ENCODE measurements at regions not wholly inside any gene's neighbourhood (a gene's known extent, or its start where the extent isn't known, plus 50 kb on each side); places are given as distances from the start of the nearest gene placed in this dataset.
"Not testable (repeated sequence)": the region's sequence is repeated elsewhere in the genome, so short reads cannot be mapped to it uniquely, and the experiment has no call there.

DNA sequence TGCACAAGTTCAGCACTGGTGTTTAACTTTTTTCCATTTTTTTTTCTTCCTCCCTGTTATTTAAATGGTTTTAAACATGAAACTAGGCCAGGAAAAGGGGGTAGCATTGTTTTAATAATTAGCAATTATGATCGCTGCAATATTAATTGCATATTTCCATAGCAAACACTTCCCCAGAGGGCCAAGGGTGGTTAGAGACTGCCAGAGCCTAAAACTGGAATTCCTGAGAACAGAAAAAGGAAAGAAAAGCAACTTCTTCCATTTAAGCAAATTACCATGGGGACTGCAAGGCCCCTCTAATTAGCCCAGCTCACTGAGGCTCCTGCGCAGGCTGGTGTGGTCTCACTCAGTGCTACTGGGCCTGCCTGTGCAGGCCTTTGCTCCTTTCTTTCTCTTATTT lies 201.5 kb downstream of the SMAD2 start:
- no peak for DNase-seq (ENCODE audit: low spot score)

DNA sequence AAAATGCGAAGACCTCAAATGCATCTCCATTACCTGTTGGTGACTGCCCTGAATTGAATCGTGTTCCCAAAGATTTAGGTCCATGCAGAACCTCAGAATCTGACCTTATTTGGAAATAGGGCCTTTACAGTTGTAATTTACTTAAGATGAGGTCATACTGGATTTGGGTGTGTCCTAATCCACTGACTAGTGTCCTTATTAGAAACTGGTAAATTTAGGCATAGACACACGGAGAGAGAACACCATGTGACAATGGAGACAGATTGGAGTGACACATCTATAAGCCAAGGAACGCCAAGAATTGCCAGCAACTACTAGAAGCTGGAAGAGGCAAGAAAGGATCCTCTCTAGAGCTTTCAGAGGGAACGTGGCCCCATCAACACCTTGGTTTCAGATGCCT lies 203.1 kb downstream of the SMAD2 start:
- DNase-seq (ENCODE audit: low spot score), result no peak

DNA sequence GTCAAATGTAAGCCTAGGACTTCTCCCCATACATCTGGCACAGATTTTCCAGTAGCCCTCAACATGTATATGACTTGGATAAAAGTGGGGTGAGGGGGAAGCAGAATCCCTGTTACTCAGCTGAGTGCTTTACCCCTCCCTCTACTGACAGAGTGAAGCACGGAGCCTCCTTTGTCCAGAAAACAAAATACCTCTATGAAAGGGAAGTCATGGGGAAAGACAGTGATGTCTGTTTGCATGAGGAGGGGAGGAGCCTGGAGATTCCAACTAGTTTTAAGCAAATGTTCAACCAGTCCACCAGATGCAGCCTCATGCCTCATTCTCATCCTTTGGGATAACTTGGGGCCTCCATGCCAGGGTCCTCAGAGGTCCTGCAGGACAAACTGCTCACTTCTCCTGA lies 203.9 kb downstream of the SMAD2 start:
- no peak for DNase-seq (ENCODE audit: low spot score)

DNA sequence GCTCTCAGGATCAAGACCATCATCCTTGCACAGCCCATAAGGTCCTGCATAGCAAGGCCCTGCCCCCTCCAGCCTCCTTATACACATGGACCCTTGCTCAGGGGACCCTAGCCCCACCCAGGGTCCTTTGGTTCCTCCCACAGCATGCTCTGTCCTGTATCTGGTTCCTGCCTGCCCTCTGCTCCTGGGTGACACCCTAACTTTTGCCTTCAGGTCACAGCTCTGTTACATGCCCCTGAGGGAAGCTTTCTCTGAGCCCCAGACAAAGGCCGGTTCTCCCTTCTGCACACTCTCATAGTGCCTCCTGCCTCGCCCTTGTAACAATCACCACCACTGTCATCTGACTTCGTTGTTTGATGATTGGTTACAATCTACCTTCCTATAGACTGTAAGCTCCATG lies 204.8 kb downstream of the SMAD2 start:
- DNase-seq (ENCODE audit: low spot score), result no peak

DNA sequence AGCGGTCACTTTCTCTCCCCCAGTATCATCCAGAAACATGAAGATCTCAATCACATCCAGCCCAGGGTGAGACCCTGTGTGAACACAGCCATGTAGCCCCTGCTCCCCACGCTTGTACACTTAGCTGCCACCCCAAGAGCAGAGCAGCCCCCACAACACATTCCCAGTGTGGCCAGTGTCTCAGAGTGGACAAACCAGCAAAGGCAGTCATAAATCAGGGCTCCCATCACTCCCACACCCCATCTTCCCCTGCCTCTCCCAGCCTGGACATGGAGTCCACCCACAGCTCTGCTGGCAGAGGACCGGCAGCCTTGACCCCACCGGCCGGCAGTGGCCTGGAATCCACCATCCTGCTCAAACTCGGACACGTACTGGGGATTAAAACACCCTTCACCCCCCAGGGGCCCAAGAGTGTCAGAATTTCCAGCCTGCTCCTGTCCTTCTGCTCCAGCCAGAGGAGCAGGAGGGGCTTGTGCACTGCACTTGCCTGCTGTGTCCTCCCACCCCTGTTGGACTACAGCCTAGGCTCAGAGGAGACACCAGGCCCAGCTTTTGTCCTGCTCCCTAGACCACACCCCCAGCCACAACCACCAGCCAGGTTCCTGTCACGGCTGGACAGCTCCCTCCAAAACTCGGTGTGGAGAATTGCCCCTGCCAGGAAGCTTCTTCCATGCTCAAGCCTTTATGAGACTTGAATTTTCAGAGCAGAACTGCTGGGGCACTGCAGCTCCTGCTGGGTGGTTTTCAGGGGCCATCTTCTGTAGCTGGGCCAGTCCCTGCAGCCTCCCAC lies 206.1 kb downstream of the SMAD2 start:
- DNase-seq (ENCODE audit: low spot score), result no peak

DNA sequence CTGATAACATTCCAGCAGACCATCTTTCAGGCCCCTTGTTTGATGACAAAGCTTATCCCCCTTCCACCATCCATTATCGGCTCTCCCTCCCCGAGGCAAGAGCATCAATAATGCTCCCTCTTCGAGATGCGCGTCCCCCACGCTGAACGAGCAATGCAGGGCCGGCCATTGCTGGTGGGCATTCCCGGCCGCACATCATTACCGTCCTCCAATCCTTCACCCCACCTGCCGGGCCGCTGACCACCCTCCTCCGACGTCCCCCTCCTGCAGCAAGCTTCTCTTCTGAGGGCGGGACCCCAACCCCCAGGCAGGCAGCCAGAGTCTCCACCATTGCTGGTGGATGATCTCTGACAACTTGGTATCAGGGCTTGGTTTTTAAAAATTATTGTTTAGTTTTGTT lies 208.6 kb downstream of the SMAD2 start:
- DNase-seq (ENCODE audit: low spot score), result no peak

DNA sequence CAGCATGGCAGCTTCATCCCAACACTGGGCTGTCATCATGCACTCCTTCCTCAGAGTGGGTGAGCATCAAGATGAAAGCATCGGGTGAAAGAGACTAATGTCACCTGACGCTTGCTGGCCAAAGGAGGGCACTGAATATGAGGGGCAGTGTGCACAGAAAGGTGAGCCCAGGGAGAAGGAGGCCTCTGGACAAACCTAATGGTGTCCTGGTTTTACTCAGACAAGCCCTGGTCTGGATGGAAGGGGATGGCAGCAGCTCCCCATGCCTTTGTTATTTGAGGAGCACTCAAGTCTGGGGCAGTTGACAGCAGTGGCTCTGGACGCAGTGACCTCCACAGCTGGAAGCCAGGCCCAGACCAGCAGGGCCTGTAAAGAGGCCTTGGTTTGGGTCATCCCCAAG lies 209.7 kb downstream of the SMAD2 start:
- no peak for DNase-seq (ENCODE audit: low spot score)

DNA sequence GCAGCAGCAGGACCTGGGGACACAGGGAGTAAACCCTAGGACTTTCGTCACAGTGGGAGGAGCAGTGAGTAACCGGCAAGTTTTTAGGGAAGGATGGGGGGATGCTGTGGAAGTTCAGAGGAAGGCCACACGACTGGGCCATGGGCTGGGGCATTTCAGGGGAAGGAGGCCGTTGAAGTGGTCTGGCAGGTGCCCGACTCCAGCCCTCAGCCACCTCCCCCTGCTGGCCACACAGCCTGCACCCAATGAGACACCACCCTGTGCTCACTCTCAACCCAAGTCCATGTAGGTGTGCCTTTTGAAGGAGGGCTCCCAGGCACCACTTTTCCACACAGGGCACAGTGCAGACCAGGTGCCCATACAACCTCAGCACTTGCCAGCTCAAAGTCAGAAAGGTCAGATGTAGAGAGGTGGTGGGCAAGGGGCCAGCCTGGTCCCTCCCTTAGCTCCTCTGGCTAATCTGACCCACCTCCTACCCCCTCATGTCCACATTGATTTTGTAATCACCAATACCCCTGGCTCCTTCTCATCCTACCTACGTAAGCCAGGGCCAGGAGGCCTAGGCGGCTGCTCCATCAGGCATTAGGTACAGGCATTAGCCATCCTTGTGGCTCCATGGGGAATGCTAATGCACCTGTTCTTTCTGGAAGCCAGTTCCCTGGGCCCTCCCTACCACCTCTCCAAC lies 211.2 kb downstream of the SMAD2 start:
- DNase-seq (ENCODE audit: low spot score), result no peak

DNA sequence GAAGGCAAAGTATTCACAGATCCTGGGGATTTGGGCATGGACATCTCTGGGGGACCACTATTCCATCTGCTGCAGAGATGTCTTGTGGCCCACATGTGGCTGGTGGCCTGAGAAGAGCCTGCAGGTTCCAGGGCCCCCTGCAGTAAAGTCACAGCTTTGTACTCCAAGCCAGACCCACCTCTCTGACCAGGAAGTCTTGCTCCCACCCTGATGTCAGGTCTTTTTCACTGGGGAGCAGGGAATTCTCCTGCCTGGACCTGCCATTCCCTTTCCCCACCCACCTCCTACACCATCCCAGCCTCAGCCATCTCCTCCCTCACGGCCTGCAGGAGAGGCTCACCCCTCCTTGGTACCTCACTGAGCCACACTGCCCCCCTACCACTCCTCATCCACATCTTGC lies 211.8 kb downstream of the SMAD2 start:
- no peak for DNase-seq (ENCODE audit: low spot score)

DNA sequence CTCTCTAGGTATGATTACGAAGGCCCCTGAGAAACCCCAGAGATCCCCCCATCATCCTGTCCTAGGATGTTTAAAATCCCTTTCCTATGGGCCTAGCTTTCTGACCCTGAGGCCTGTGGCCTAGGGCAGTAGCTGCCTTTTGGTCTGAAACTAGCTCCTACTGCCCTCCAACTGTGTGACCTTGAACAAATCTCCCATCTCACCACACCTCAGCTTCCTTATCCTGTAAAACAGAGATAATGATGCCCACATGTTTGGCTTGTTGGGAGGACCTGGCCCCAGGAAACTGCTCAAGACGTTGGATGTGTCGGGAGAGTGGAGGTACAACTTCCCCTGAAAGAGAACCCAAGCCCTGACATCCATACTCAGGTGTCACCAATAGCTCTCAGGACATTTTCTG lies 213.2 kb downstream of the SMAD2 start:
- DNase-seq (ENCODE audit: low spot score), result no peak

DNA sequence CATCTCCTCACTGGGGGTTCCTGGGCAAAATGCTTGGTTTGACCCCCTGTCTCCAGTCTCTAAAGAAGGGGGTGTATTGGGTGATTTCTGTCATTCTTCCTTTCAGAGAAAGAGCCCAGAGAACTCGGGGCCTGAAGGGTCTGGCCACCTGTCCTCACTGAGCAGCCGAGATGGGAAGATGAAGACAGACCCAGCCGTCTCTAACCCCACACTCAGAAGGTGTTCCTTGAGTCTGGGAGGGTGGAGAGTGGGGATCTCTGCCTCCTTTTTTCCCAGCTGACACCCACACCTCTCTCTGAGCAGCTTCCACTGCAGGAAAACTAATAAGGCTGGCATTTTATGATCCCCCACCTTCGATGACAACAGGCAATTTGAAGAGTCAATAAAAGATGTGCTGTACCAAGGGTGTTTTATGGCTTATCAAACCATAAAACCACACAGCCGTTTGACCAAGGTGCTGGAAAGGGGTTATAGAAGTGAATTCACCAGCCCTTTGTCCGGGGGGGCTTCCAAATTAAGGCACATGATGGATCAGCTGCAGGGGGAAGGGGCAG lies 213.8 kb downstream of the SMAD2 start:
- DNase-seq (ENCODE audit: low spot score), result no peak

DNA sequence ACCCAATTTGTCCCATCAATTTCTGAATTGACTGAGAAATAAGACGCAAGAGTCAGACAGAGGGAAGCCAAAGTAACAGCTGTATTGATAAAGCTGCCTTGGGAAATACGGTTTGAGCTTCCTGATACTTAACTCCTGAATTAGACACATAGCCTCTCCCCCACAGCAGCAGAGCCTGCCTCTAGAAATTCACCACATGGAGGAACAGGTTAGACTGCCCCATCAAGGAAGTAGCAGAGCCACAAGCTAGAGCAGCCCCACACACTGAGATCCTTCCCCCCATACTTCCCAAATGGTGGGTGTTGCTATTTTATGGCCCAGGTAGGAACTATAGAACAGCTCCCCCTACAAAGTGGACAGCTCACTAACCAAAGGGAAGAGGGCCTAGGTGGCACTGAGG lies 220.0 kb downstream of the SMAD2 start:
- no peak for DNase-seq (ENCODE audit: low spot score)

DNA sequence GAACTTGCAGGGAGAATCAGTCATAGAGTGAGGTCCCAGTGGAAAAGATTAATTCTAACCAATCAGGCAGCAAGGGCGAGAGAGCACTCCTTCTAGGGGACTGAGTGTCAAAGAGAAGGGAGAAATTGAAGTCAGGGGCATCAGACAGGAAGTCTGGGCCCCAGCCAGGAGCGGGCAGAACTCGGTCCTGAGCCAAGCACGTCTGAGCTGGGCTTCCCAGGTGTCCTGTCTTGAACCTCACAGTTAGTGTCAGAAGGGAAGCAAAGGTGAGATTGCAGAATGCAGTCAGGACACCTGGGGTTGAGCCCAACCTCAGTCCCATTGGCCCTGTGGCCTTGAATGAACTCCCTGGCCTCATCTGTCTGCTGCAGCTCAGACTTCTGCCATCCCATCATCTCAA lies 220.9 kb downstream of the SMAD2 start:
- no peak for DNase-seq (ENCODE audit: low spot score)

DNA sequence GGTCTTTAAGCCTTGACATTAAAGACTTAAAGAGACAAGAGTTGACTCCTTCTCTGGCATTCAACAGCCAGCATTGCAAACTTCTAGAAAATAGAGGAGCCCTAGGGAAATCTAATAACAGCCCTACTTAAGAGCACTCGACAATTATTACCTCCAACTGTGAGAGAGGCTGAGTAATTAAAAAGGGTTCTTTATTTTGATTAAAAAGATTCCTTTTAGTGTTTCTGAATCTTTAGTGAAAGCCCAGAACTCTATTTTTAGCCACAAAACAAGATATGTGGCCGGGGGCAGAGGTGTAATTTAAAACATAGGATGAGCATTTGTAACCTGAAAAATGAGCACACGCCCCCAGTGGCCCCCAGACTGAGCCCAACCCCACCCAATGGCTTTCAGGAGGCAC lies 222.3 kb downstream of the SMAD2 start:
- DNase-seq (ENCODE audit: low spot score), result no peak

DNA sequence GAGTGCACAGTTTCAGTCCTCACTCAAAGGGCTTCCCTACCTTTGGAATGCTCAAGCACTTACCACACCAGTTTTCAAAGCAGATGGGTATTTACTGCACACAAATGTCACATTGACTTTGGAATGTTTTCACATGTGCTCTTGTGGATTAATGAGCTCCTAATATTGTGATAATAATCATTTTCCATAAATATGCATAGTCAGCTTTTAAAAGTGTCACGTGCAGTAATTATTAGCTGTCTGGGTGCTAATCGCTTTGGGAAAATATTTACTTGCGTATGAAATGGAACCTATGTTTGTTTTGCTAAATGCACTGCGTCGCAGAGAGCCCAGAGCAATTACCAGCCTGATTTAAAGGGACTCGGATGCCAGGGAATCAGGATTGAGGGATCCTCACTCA lies 229.3 kb downstream of the SMAD2 start:
- DNase-seq (ENCODE audit: low spot score), result no peak

DNA sequence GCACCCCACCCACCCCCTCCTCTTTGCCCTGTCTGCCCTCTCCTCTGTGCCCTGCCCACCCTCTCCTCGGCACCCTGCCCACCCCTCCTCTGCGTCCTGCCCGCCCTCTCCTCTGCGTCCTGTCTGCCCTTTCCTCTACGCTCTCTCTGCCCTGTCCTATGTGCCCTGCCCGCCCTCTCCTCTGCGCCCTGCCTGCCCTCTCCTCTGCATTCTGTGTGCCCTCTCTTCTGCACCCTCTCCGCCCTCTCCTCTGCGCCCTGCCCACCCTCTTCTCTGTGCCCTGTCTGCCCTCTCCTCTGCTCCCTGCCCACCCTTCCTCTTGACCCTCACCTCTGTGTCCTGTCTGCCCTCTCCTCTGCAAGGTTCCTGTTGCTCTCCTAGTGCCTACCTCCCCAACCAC lies 233.6 kb downstream of the SMAD2 start:
- no peak for DNase-seq (ENCODE audit: low spot score)

DNA sequence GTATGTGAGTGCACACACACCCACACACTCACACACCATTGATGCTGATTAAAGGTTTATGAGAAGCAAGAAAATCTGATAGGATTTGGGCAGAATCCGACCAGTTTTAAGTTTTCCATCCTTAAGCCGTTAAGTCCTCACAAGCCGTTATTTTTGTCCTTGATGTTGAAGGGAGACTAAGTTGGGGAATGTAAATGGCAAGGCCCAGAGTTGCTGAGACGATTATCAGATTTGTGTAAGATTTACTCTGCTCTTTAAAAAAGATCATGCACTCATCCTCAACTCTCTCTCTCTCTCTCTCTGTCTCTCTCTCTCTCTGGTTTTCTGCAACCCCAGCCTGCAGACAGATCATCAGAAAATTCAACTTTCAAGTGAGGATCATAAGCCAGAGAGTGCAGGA lies 238.8 kb downstream of the SMAD2 start:
- no peak for DNase-seq (ENCODE audit: low spot score)

DNA sequence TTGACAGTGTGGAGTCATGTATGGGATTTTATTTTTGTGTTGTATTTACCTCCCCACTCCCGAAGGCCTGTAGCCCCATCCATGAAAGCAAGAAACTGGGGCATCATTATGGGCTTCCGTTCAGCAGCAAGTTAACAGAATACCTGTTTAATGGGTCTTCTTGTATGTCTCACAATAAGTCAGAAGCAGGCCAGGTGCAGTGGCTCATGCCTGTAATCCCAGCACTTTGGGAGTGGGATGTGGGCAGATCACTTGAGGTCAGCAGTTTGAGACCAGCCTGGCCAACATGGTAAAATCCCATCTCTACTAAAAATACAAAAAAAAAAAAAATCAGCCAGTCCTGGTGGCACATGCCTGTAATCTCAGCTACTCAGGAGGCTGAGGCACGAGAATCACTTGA lies 239.7 kb downstream of the SMAD2 start:
- not testable (repeated sequence) for DNase-seq (ENCODE audit: low spot score)

DNA sequence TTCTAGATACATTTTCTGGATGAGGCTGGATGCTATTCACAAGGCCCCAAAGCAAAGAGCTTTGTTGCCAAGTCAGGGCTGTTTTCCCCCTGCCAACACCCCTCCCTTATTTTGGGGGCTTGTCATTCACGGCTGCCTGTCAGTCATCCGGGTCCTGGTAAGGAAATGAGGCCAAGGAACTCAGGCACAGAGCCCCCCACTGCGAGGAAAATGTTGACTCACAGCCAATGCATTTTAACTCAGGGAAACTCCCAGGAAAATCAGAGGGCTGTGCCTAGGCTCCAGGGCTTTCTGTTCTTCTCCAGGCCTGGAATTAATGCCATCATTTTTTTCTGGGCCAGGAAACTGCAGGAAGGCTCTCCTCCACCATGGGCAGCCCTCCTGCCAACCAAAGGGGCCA lies 241.1 kb downstream of the SMAD2 start:
- no peak for DNase-seq (ENCODE audit: low spot score)

DNA sequence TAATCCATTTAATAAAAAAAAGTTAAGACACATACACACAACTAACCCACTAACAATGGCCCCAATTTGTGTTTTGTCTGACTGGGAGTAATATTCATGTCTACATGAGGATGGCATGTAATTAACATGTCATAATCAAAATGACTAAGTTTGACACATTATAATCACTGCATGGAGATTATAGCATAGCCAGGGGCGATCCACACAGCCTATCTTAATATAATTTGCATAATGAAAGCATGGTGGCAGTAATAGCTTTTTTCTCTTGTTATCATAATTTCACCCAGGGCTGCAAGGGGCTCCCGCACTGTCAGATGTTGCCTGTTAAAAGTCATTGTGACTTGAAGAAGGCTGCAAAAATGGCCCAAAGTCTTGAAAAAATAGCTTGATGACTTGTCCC lies 243.7 kb downstream of the SMAD2 start:
- no peak for DNase-seq (ENCODE audit: low spot score)

DNA sequence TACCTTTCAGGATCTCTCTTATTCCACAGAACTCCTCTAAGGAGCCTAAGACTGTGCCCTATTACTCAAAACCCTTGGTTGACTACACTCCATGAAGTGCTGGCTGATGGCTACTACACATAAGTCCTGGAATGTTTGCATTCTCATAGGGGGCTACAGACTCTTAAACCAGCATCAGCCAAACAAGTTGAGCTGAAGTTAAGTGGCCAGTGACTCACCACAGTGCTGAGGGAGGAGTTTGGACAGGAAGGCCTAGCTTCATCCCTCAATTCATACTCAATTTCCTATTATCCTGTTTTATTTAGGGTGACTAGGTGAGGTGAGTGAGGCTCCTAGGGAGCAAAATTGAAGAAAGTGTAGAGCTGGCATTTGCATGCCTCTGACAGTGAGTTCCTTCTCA lies 246.7 kb downstream of the SMAD2 start:
- no peak for DNase-seq (ENCODE audit: low spot score)

DNA sequence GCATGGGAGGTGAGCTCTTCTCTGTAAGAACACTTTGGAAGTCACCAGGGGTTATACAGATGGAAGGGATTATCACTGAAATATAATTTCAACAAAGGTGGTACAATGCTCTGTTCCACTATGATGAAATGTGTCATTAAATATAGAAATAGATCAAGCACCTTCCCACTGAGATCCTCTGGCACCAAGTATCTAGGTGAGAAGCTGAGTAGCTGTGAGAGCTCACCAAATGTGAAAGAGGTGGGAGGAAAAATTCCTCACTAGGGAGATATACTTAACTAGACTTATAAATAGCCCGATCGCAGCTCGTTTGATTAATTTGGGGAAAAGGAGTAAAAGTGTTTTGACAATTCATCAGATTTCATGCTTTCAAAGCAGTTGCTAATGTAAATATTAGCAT lies 247.6 kb downstream of the SMAD2 start:
- DNase-seq (ENCODE audit: low spot score), result no peak

DNA sequence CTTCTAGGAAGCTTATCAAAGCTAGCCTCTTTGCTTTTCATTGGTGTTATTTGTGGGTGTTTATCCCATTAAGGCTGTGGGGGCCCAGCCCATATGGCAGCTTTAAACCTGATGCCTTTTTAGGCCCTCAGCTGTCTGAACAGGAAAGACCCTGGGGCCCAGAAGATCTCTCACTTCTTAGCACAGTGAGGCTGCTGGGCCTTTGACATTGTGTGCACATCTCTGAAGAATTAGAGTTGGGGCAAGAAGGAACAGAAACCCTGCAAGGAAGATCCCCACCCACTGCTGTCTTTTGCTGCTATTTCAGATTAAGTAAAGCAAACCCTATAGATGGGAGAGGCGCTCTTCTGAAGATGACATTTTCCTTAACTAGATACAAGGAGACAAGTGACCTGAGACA lies 250.0 kb downstream of the SMAD2 start:
- DNase-seq (ENCODE audit: low spot score), result no peak

DNA sequence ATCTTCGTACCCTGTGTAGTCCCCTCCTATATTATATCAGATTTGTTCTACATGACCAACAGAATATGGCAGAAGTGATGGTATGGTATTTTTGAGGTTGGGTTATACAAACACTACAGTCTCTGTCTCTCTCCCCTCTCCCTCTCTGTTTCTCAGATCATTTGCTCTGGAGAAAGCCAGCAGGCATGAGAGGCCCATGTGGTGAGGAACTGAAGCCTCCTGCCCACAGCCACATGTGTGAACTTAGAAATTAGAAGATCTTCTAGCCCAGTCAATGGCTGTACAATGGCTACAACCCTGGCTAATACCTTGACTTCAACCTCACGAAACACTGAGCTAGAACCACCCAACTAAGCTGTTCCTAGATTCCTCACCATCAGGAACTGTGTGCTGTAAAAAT lies 250.6 kb downstream of the SMAD2 start:
- DNase-seq (ENCODE audit: low spot score), result no peak
